H9 (cell line): ENCODE measurements at regions not wholly inside any gene's neighbourhood (a gene's known extent, or its start where the extent isn't known, plus 50 kb on each side); places are given as distances from the start of the nearest gene placed in this dataset.

ENCODE experiments used
- DNase-seq: peaks from one replicate; pipeline ENCODE4 v3.0.0-alpha.2; 2017
- H2AFZ ChIP-seq: one replicate; pipeline ENCODE4 v1.6.1; 2013; ENCODE audit warnings: mild to moderate bottlenecking, low read length, control low read depth, moderate library complexity
- H2AK5ac ChIP-seq: 2 replicates; pipeline ENCODE4 v1.6.1; 2013; ENCODE audit warnings: low read length, control low read depth, mixed read lengths; ENCODE audit not compliant: insufficient read length
- H2BK120ac ChIP-seq: one replicate; pipeline ENCODE4 v1.6.1; 2013; ENCODE audit warnings: low read depth, mild to moderate bottlenecking, low read length, control low read depth, inconsistent platforms; ENCODE audit not compliant: poor library complexity, severe bottlenecking
- H2BK12ac ChIP-seq: 2 replicates; pipeline ENCODE4 v1.6.1; 2013; ENCODE audit warnings: low read length, control low read depth, mixed read lengths, low read depth; ENCODE audit not compliant: insufficient read length
- H2BK15ac ChIP-seq: 2 replicates; pipeline ENCODE4 v1.6.1; 2013; ENCODE audit warnings: low read depth, low read length, control low read depth
- H2BK20ac ChIP-seq: one replicate; pipeline ENCODE4 v1.6.1; 2013; ENCODE audit warnings: low read depth, mild to moderate bottlenecking, low read length, control low read depth, inconsistent platforms; ENCODE audit not compliant: poor library complexity, severe bottlenecking
- H2BK5ac ChIP-seq: 2 replicates; pipeline ENCODE4 v1.6.1; 2013; ENCODE audit warnings: low read length, control low read depth, mixed read lengths; ENCODE audit not compliant: insufficient read length
- H3K14ac ChIP-seq: 2 replicates; pipeline ENCODE4 v1.6.1; 2013; ENCODE audit warnings: low read length, control low read depth; ENCODE audit not compliant: insufficient read depth
- H3K18ac ChIP-seq: 2 replicates; pipeline ENCODE4 v1.6.1; 2013; ENCODE audit warnings: low read depth, mild to moderate bottlenecking, mixed read lengths, low read length, control low read depth; ENCODE audit not compliant: insufficient read length
- H3K23ac ChIP-seq: 2 replicates; pipeline ENCODE4 v1.6.1; 2013; ENCODE audit warnings: low read length, control low read depth, mixed read lengths, low read depth; ENCODE audit not compliant: insufficient read length
- H3K23me2 ChIP-seq: 2 replicates; pipeline ENCODE4 v1.6.1; 2013; ENCODE audit warnings: low read depth, mild to moderate bottlenecking, mixed read lengths, low read length, control low read depth; ENCODE audit not compliant: insufficient read length, poor library complexity, severe bottlenecking
- H3K27ac ChIP-seq: 2 replicates; pipeline ENCODE4 v1.5.1; 2013; ENCODE audit warnings: low read length, control low read depth, mixed read lengths, low read depth; ENCODE audit not compliant: insufficient read length
- H3K27me3 ChIP-seq: 2 replicates; pipeline ENCODE4 v1.6.1; 2013; ENCODE audit warnings: low read length, control low read depth, inconsistent platforms; ENCODE audit not compliant: insufficient read depth
- H3K4ac ChIP-seq: 2 replicates; pipeline ENCODE4 v1.6.1; 2013; ENCODE audit warnings: low read depth, mild to moderate bottlenecking, control low read depth, inconsistent platforms, low read length, moderate library complexity
- H3K4me1 ChIP-seq: 2 replicates; pipeline ENCODE4 v1.6.1; 2013; ENCODE audit warnings: low read length, control low read depth, inconsistent platforms; ENCODE audit not compliant: insufficient read depth
- H3K4me2 ChIP-seq: 2 replicates; pipeline ENCODE4 v1.6.1; 2013; ENCODE audit warnings: low read length, control low read depth, mixed read lengths; ENCODE audit not compliant: insufficient read length, insufficient read depth
- H3K56ac ChIP-seq: 2 replicates; pipeline ENCODE4 v1.6.1; 2013; ENCODE audit warnings: low read depth, mild to moderate bottlenecking, mixed read lengths, low read length, control low read depth; ENCODE audit not compliant: insufficient read length
- H3K79me1 ChIP-seq: 2 replicates; pipeline ENCODE4 v1.6.1; 2013; ENCODE audit warnings: low read depth, mild to moderate bottlenecking, moderate library complexity, low read length, control low read depth, inconsistent platforms; ENCODE audit not compliant: insufficient read depth, poor library complexity, severe bottlenecking
- H3K79me2 ChIP-seq: 2 replicates; pipeline ENCODE4 v1.6.1; 2013; ENCODE audit warnings: low read length, control low read depth, inconsistent platforms; ENCODE audit not compliant: insufficient read depth
- H3K9ac ChIP-seq: 2 replicates; pipeline ENCODE4 v1.6.1; 2013; ENCODE audit warnings: low read length, control low read depth, mixed read lengths; ENCODE audit not compliant: insufficient read length; ENCODE audit errors: extremely low read depth
- H3K9me3 ChIP-seq: one replicate; pipeline ENCODE4 v1.6.1; 2013; ENCODE audit warnings: low read depth, low read length, inconsistent platforms; ENCODE audit not compliant: control insufficient read depth
- H3T11ph ChIP-seq: one replicate; pipeline ENCODE4 v1.6.1; 2013; ENCODE audit warnings: mild to moderate bottlenecking, low read length, control low read depth, inconsistent platforms
- H4K20me1 ChIP-seq: one replicate; pipeline ENCODE4 v1.6.1; 2013; ENCODE audit not compliant: control insufficient read depth, insufficient read length, insufficient read depth
- H4K5ac ChIP-seq: 2 replicates; pipeline ENCODE4 v1.6.1; 2013; ENCODE audit warnings: low read depth, mild to moderate bottlenecking, mixed read lengths, low read length, control low read depth; ENCODE audit not compliant: insufficient read length
- H4K8ac ChIP-seq: replicated peaks from 2 replicates; pipeline ENCODE4 v1.6.1; 2013; ENCODE audit warnings: low read length, control low read depth, mixed read lengths, low read depth; ENCODE audit not compliant: insufficient read length
- H4K91ac ChIP-seq: 2 replicates; pipeline ENCODE4 v1.6.1; 2013; ENCODE audit warnings: low read depth, mild to moderate bottlenecking, moderate library complexity, mixed read lengths, low read length, control low read depth; ENCODE audit not compliant: insufficient read length
- H3K27ac Mint-ChIP-seq, 3 experiments: 2 replicates in 2 of 3; 3 replicates in 1 of 3; pipeline ENCODE4 v1.8.0; 2020 to 2021; ENCODE audit warnings: mixed read lengths in 3 of 3, mild to moderate bottlenecking in 1 of 3, moderate library complexity in 1 of 3
- H3K27me3 Mint-ChIP-seq: 2 replicates; pipeline ENCODE4 v1.8.0; 2021; ENCODE audit warnings: low read depth, mild to moderate bottlenecking, moderate library complexity, mixed read lengths
- H3K36me3 Mint-ChIP-seq, 3 experiments: 2 replicates in 2 of 3; 3 replicates in 1 of 3; pipeline ENCODE4 v1.8.0; 2020 to 2021; ENCODE audit warnings: low read depth in 3 of 3, mixed read lengths in 3 of 3; ENCODE audit not compliant: insufficient read depth in 1 of 3
- H3K4me1 Mint-ChIP-seq, 2 experiments: 2 replicates each; pipeline ENCODE4 v1.8.0; 2020; ENCODE audit warnings: mixed read lengths in 2 of 2
- H3K4me3 Mint-ChIP-seq, 2 experiments: 2 replicates in 1 of 2; 3 replicates in 1 of 2; pipeline ENCODE4 v1.8.0; 2020 to 2021; ENCODE audit warnings: mild to moderate bottlenecking in 2 of 2, mixed read lengths in 2 of 2, moderate library complexity in 1 of 2
- H3K9me3 Mint-ChIP-seq, 2 experiments: 2 replicates in 1 of 2; 3 replicates in 1 of 2; pipeline ENCODE4 v1.8.0; 2020; ENCODE audit warnings: mild to moderate bottlenecking in 2 of 2, mixed read lengths in 2 of 2, moderate library complexity in 1 of 2
- WGBS: extraction: QIAGEN DNeasy Blood & Tissue Kit; methylation state at CpG from one replicate; pipeline ENCODE4 v1.1.7; 2013; ENCODE audit warnings: missing lambda C conversion rate, low lambda C conversion rate, mixed read lengths; ENCODE audit not compliant: insufficient read length; ENCODE audit errors: extremely low coverage; 5-methylcytosine and 5-hydroxymethylcytosine counted together
- TF ChIP-seq, protein P1 (sequence below): fragments of 200-600 bp; sonication (generic); conservative IDR thresholded peaks from 3 replicates; pipeline ENCODE4 v1.8.0; 2021; ENCODE audit warnings: antibody characterized with exemption, mild to moderate bottlenecking

DNA sequence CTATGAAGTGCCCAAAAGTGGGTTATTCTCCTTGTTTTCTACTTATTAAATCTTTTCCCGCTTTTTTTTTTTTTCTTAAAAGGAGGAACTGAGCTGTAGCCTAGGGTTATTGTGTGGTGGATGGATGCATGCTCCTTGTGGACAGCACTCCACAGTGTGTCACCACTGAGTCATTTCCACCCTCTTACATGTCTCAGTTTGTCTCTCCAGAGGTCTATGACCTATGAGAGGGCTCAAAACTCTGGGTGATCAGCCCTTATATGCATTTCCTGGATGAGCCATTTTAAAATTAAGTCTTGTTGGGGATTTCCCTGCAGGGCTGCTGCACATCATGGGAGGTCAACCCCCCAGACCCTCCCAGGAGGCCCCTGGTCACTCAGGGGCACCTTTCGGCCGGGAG, 102.2 kb upstream of the MOCS2 start:
- Histone ChIP-seq H3K4me2 (no peak overlapping the region), H3K27ac (no peak overlapping the region), H3K14ac (no peak overlapping the region), H3K56ac (no peak overlapping the region), H3K4me1 (no peaks in the 10 kb centered on the region; the same call in 1 of the 2 replicates), H2BK20ac (no peak overlapping the region), H3K9ac (no peak overlapping the region), H3K9me3 (no peaks in the 10 kb centered on the region), H3K27me3 (no peaks in the 10 kb centered on the region), H4K8ac (no peak overlapping the region), H3K79me1 (no peaks in the 10 kb centered on the region), H4K20me1 (no peaks in the 10 kb centered on the region), H3T11ph (no peak overlapping the region), H2AK5ac (no peak overlapping the region), H2BK12ac (no peak overlapping the region), H2BK5ac (no peak overlapping the region), H4K5ac (no peak overlapping the region), H4K91ac (no peak overlapping the region), H2BK15ac (no peak overlapping the region), H3K4ac (no peak overlapping the region), H3K23me2 (no peaks in the 10 kb centered on the region), H3K18ac (no peak overlapping the region), H2BK120ac (no peak overlapping the region), H2AFZ (no peak overlapping the region), H3K23ac (no peak overlapping the region), H3K79me2 (no peaks in the 10 kb centered on the region)
- peaks cover 0 to 7% (median 0%) of the 10 kb centered on the region in 3 experiments; a peak in 4 of 7 replicates for H3K36me3 Mint-ChIP-seq
- H3K4me3 Mint-ChIP-seq: no peak overlapping the region
- H3K27me3 Mint-ChIP-seq: no peaks in the 10 kb centered on the region
- H3K9me3 Mint-ChIP-seq: peaks cover 8 to 11% of the 10 kb centered on the region in 2 experiments; a peak in 4 of 5 replicates
- no peak overlapping the region for H3K27ac Mint-ChIP-seq
- peaks cover 0 to 14% of the 10 kb centered on the region in 2 experiments; a peak in 2 of 4 replicates for H3K4me1 Mint-ChIP-seq
- TF ChIP-seq, protein P1, sequence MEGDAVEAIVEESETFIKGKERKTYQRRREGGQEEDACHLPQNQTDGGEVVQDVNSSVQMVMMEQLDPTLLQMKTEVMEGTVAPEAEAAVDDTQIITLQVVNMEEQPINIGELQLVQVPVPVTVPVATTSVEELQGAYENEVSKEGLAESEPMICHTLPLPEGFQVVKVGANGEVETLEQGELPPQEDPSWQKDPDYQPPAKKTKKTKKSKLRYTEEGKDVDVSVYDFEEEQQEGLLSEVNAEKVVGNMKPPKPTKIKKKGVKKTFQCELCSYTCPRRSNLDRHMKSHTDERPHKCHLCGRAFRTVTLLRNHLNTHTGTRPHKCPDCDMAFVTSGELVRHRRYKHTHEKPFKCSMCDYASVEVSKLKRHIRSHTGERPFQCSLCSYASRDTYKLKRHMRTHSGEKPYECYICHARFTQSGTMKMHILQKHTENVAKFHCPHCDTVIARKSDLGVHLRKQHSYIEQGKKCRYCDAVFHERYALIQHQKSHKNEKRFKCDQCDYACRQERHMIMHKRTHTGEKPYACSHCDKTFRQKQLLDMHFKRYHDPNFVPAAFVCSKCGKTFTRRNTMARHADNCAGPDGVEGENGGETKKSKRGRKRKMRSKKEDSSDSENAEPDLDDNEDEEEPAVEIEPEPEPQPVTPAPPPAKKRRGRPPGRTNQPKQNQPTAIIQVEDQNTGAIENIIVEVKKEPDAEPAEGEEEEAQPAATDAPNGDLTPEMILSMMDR: no peak
- WGBS: no CpG with 5 or more reads among the region's 3 CpGs
- DNase-seq: no peak
